Mucosa of descending colon (tissue), 3 donors: ENCODE measurements at regions not wholly inside any gene's neighbourhood (a gene's known extent, or its start where the extent isn't known, plus 50 kb on each side); places are given as distances from the start of the nearest gene placed in this dataset.
A peak's percentile ranks its signal among the peaks of the same experiment; 100 is the strongest.

ENCODE experiments used
- ATAC-seq: fragments of 200-7000 bp; cut with Tn5 transposase; one replicate; pipeline ENCODE4 v1.9.1; 2020; ENCODE audit warnings: mild to moderate bottlenecking, moderate library complexity
- DNase-seq, 3 donors: peaks; one replicate each; pipeline ENCODE4 v3.0.0-alpha.2; 2020
- H3K36me3 ChIP-seq: fragments of 200-600 bp; one replicate; pipeline ENCODE4 v1.8.0; 2021; ENCODE audit warnings: low read depth, mild to moderate bottlenecking
- H3K4me1 ChIP-seq: fragments of 200-600 bp; one replicate; pipeline ENCODE4 v1.8.0; 2021; ENCODE audit warnings: low read depth, mild to moderate bottlenecking
- H3K4me3 ChIP-seq: fragments of 200-600 bp; one replicate; pipeline ENCODE4 v1.8.0; 2021; ENCODE audit warnings: mild to moderate bottlenecking
- H3K9me3 ChIP-seq: fragments of 200-600 bp; one replicate; pipeline ENCODE4 v1.8.0; 2021; ENCODE audit warnings: mild to moderate bottlenecking
- intact Hi-C, 2 donors: fragments of 100-400 bp; cut with DNase I in 1 of 2; cut with micrococcal nuclease in 1 of 2; formaldehyde crosslinking; loops; one replicate each; pipeline versions ENCODE4 v1.11.0 to v1.11.1; 2022; cut with DNase I, micrococcal nuclease
- TF ChIP-seq, protein P1 (sequence below): fragments of 200-600 bp; IDR thresholded peaks from one replicate; pipeline ENCODE4 v1.8.0; 2022; ENCODE audit warnings: antibody characterized with exemption, mild to moderate bottlenecking
- donor health status: DM: no; HTN: no; CAD: no; lungs with moderate emphysema.
- donor health status: DM: no; HTN: no; CAD: no.
- donor health status: DM: no; HTN: yes; CAD: no.

DNA sequence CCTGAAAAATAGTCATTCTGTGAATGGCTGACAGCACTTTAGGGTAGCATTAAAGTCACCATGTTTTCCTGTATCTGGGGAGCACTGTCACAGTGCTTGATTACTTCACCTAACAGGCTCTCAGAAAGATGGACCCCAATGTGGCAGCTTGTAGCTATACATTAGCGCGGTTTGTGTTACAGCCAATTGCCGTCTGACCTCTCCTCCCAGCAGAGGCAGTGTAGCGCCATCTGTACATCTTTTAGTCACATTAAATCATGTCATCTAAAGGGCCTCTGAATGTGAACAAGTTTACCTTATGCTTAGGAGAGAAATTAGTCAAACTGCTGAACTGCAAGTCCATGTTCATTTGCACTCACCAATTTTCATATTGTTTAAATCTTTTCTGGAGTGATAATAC, 113.7 kb downstream of the LMO3 start:
- intact Hi-C loops = no loop called here
- Histone ChIP-seq H3K36me3 (no peaks in the 10 kb centered on the region), H3K4me3 (no peak overlapping the region), H3K9me3 (no peaks in the 10 kb centered on the region), H3K4me1 (no peaks in the 10 kb centered on the region)
- ATAC-seq (no peak), DNase-seq (no peak)
- TF ChIP-seq, protein P1, sequence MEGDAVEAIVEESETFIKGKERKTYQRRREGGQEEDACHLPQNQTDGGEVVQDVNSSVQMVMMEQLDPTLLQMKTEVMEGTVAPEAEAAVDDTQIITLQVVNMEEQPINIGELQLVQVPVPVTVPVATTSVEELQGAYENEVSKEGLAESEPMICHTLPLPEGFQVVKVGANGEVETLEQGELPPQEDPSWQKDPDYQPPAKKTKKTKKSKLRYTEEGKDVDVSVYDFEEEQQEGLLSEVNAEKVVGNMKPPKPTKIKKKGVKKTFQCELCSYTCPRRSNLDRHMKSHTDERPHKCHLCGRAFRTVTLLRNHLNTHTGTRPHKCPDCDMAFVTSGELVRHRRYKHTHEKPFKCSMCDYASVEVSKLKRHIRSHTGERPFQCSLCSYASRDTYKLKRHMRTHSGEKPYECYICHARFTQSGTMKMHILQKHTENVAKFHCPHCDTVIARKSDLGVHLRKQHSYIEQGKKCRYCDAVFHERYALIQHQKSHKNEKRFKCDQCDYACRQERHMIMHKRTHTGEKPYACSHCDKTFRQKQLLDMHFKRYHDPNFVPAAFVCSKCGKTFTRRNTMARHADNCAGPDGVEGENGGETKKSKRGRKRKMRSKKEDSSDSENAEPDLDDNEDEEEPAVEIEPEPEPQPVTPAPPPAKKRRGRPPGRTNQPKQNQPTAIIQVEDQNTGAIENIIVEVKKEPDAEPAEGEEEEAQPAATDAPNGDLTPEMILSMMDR = no peak

DNA sequence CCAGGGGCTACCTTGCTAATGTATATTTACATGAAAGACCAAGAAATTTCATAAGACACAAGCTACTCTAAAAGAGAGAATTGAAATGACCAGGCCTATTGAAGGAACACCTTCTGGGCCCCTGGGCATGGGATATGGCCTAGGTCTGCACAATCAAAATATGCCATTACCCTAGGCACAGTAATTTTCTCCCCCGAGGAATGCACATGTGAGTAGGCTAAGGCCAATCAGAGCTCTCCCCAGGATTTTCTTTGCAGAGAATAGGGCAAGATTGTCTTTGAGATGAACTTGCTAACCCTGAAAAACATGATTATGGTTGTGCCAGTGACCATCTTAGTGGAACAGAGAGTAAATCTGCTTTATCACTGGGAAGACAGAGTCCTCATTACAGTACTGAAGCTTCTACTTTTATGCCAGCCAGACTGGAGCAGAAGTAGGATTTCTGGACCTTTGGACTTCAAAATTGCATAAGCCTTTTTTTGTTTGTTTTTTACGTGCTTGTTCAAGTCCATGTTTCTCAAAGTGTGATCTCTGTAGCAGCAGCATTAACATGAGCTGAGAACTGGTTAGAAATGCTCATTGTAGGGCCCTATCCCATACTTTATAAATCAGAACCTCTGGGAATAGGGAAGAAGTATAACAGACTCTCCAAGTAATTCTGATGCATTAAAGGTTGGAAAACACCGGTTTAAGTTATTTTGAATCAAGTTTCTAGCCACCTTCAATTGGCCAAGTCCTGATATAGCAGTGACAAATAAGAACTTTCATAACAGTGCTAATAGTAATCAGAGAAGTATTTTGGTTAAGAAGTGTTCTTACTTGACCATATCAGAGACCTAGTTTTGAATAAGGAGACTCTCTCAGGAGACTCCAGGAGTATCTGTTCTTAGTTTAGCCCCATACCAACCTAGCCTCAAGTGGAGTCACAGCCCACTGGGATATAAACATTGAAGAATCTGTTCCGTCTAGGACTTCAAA, 112.9 kb downstream of the LMO3 start:
- no peaks in the 10 kb centered on the region for H3K4me1 ChIP-seq
- TF ChIP-seq, protein P1 = no peak
- H3K36me3 ChIP-seq = no peaks in the 10 kb centered on the region
- DNase-seq (no peak), ATAC-seq (peak; percentile 36)
- intact Hi-C loops = no loop called here
- H3K9me3 ChIP-seq = no peaks in the 10 kb centered on the region
- no peak overlapping the region for H3K4me3 ChIP-seq

DNA sequence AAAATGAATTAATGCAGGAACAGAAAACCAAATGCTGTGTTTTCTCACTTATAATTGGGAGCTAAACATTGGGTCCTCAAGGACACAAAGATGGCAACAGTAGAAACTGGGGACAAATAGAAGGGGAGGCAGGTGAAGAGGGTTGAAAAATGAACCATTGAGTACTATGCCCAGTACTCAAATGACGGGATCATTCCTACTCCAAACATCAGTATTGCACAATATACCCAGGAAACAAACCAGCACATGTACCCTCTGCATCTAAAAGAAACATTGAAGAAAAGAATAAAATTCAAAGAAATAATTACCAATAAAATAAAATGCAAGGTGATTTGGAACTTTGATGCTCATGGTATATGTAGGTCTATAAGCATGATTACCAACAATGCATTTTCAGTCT, 110.8 kb downstream of the LMO3 start:
- TF ChIP-seq, protein P1 = no peak
- Histone ChIP-seq H3K4me1 (no peaks in the 10 kb centered on the region), H3K36me3 (no peaks in the 10 kb centered on the region), H3K9me3 (no peaks in the 10 kb centered on the region), H3K4me3 (no peak overlapping the region)
- ATAC-seq (no peak), DNase-seq (no peak)
- intact Hi-C loops = no loop called here
